ENCODE measurements at regions not wholly inside any gene's neighbourhood (a gene's known extent, or its start where the extent isn't known, plus 50 kb on each side); places are given as distances from the start of the nearest gene placed in this dataset.

DNA sequence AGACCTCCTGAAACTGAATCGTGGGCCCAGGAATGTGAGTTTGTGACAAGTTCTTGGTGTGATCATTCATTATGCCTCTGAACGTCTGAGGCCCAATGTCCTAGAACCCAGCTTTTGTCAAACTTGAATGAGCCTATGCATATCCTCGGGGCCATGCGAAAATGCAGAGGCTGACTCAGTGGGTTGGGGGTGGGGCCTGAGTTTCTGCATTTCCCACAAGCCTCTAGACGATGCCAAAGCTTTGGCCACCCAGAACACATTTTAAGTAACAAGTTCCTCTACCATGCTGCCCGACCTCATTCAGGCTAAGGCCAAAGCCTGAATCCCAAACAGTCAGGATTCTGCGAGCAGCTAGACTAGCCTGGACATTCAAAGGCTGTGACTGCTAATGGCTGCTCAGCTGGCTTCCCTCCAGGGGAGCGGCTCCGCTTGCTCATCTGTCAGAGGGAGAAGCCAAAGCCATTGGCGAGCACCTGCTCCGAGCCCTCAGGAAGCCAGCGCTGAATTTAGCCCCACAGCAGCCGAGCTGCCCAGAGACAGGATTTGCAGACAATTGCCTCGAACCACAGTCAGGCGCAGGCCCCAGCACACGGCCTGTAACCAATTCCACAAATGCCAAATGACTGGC is 177.5 kb downstream of the ZDHHC21 start:
- no peaks in the 10 kb centered on the region for H3K27me3 ChIP-seq (replicated peaks)
- no peak for DNase-seq
- H3K27ac ChIP-seq: no peak overlapping the region
- TF ChIP-seq, protein P1, sequence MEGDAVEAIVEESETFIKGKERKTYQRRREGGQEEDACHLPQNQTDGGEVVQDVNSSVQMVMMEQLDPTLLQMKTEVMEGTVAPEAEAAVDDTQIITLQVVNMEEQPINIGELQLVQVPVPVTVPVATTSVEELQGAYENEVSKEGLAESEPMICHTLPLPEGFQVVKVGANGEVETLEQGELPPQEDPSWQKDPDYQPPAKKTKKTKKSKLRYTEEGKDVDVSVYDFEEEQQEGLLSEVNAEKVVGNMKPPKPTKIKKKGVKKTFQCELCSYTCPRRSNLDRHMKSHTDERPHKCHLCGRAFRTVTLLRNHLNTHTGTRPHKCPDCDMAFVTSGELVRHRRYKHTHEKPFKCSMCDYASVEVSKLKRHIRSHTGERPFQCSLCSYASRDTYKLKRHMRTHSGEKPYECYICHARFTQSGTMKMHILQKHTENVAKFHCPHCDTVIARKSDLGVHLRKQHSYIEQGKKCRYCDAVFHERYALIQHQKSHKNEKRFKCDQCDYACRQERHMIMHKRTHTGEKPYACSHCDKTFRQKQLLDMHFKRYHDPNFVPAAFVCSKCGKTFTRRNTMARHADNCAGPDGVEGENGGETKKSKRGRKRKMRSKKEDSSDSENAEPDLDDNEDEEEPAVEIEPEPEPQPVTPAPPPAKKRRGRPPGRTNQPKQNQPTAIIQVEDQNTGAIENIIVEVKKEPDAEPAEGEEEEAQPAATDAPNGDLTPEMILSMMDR (IDR thresholded peaks at IDR 0.05; ENCODE audit: low read depth, low read length, missing control alignments): no peak
- no peak overlapping the region for H3K4me3 ChIP-seq (ENCODE audit: low read depth, low read length)
- in situ Hi-C loops (cut with HindIII; ENCODE audit: low pct_ligation_motif_present, low sequenced_read_pairs): no loop called here
- H3K36me3 ChIP-seq (replicated peaks): no peaks in the 10 kb centered on the region

- H3K4me3 ChIP-seq (ENCODE audit: low read depth, low read length): no peak overlapping the region
- in situ Hi-C loops (cut with HindIII; ENCODE audit: low pct_ligation_motif_present, low sequenced_read_pairs): no loop called here
- no peaks in the 10 kb centered on the region for H3K36me3 ChIP-seq (replicated peaks)
- DNase-seq: no peak
- H3K27ac ChIP-seq: no peak overlapping the region
- no peaks in the 10 kb centered on the region for H3K27me3 ChIP-seq (replicated peaks)
- TF ChIP-seq, protein P1 (IDR thresholded peaks at IDR 0.05; ENCODE audit: low read depth, low read length, missing control alignments): no peak
Measured at GRCh38 chr9:14515049-14515448, 178.2 kb downstream of the ZDHHC21 start.

DNA sequence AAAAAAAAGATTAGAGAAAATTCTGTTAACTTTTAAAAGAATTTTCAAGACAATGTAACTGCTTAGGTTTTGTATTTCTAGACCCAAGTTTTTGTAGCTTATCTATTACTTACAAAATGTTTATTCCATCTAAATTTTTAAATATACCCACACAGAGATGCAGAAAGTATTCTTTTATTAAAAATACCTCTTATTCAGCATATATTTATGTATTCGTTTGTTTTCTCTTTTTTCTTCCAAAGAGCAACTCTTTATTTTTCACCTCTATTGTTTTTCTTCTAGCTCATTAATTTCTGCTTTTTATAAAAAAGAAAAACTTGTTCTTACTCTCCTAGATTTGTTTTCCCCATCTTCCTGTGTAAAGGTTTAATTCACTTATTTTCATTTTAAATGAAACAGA is 180.3 kb downstream of the ZDHHC21 start:
- Histone ChIP-seq H3K27ac (no peak overlapping the region), H3K27me3 (replicated peaks) (no peaks in the 10 kb centered on the region), H3K36me3 (replicated peaks) (no peaks in the 10 kb centered on the region), H3K4me3 (ENCODE audit: low read depth, low read length) (no peak overlapping the region)
- no peak for DNase-seq
- TF ChIP-seq, protein P1 (IDR thresholded peaks at IDR 0.05; ENCODE audit: low read depth, low read length, missing control alignments): no peak
- in situ Hi-C loops (cut with HindIII; ENCODE audit: low pct_ligation_motif_present, low sequenced_read_pairs): no loop called here

- in situ Hi-C loops (cut with HindIII; ENCODE audit: low pct_ligation_motif_present, low sequenced_read_pairs): no loop called here
Measured at GRCh38 chr9:14511452-14511851, 181.8 kb downstream of the ZDHHC21 start.

DNA sequence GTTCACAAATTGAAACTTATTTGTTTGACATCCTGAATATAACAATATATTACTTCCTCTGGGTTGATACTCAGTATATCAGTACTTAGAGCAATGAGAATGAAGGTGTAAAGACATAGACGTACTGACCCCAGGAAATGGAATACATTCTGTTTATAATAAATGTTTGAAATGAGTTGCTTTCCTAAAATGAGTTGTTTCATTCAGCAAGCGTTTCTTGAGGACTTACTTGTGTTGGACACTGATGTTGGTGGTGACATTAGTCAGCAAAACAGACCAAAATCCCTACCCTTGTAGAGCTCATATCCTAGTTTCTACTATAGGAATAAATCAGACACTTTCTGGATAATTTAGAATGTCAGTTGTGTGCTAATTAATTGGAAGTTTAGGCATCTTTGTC is 184.3 kb downstream of the ZDHHC21 start:
- no peaks in the 10 kb centered on the region for H3K27me3 ChIP-seq (replicated peaks)
- no peak for DNase-seq
- in situ Hi-C loops (cut with HindIII; ENCODE audit: low pct_ligation_motif_present, low sequenced_read_pairs): no loop called here
- TF ChIP-seq, protein P1 (IDR thresholded peaks at IDR 0.05; ENCODE audit: low read depth, low read length, missing control alignments): no peak
- H3K27ac ChIP-seq: no peak overlapping the region
- no peak overlapping the region for H3K4me3 ChIP-seq (ENCODE audit: low read depth, low read length)
- H3K36me3 ChIP-seq (replicated peaks): no peaks in the 10 kb centered on the region

More at GRCh38 chr9:14511452-14511851, 181.8 kb downstream of the ZDHHC21 start:
- Histone ChIP-seq H3K36me3 (replicated peaks) (no peaks in the 10 kb centered on the region), H3K4me3 (ENCODE audit: low read depth, low read length) (no peak overlapping the region), H3K27me3 (replicated peaks) (no peaks in the 10 kb centered on the region), H3K27ac (no peak overlapping the region)
- peak; percentile 25 for DNase-seq
- TF ChIP-seq, protein P1 (IDR thresholded peaks at IDR 0.05; ENCODE audit: low read depth, low read length, missing control alignments): no peak

DNA sequence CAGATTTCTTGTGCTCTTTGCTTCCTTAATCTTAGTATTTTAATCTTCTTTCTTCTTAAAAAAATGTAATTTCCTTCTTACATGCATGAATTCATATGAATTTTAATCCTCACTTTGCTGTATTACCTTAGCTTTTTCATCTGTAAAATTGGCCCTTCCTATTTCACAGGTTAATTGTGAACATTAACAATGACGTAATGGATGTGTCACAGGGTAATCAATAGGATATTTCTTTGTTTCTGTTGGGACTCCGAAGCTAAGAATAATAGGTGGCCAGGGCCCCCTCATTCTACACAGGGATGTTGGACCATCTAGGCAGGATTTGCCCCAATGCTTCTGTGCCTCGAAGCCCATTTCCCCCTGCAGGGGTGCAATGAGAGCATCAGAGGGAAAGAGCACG is 187.4 kb upstream of the NFIB start:
- in situ Hi-C loops (cut with HindIII; ENCODE audit: low pct_ligation_motif_present, low sequenced_read_pairs): no loop called here

More for the DNA sequence above, 187.4 kb upstream of the NFIB start:
- Histone ChIP-seq H3K27ac (no peak overlapping the region), H3K4me3 (ENCODE audit: low read depth, low read length) (no peak overlapping the region), H3K27me3 (replicated peaks) (no peaks in the 10 kb centered on the region), H3K36me3 (replicated peaks) (no peaks in the 10 kb centered on the region)
- TF ChIP-seq, protein P1 (IDR thresholded peaks at IDR 0.05; ENCODE audit: low read depth, low read length, missing control alignments): no peak
- DNase-seq: no peak

Data from brain microvascular endothelial cell (primary cell).